ENCODE measurements at regions not wholly inside any gene's neighbourhood (a gene's known extent, or its start where the extent isn't known, plus 50 kb on each side); places are given as distances from the start of the nearest gene placed in this dataset.

DNA sequence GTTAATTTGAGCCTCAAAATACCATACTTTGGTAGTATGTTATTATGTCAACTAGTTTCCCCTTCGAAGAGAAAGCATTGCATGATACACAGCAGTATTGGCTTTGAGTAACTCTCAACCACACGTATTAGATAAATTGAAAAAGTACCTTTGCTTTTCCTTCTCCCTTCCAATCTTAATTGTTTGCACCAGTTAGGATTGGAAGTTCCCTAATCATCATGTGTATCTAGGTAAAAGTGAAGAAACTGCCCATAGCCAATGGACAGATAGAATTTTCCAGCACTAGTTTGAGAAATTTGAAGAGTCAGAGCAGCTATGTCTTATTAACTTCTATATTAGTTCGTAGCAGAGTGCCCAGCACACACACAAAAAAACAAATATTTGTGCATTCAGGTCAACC is 241.3 kb downstream of the COX7B2 start:
- no peaks in the 10 kb centered on the region for H3K27me3 Mint-ChIP-seq (ENCODE audit: low read depth, unreplicated experiment)
- Histone ChIP-seq H3K36me3 (ENCODE audit: insufficient read depth, low read length) (no peaks in the 10 kb centered on the region), H4K20me1 (ENCODE audit: insufficient read depth, low read length) (no peaks in the 10 kb centered on the region), H3K9me3 (ENCODE audit: insufficient read depth, low read depth, low read length) (no peaks in the 10 kb centered on the region), H3K4me2 (ENCODE audit: low read length) (no peak overlapping the region), H3K79me2 (ENCODE audit: insufficient read depth, low read length) (no peaks in the 10 kb centered on the region), H2AFZ (ENCODE audit: low read depth, low read length) (no peak overlapping the region), H3K27ac (ENCODE audit: low read depth, low read length) (no peak overlapping the region), H3K27me3 (ENCODE audit: insufficient read depth, low read length) (no peaks in the 10 kb centered on the region), H3K9ac (ENCODE audit: low read length) (no peak overlapping the region), H3K4me1 (ENCODE audit: insufficient read depth, low read length) (no peaks in the 10 kb centered on the region), H3K4me3 (ENCODE audit: insufficient read depth, low read depth, low read length) (no peak overlapping the region)
- no peaks in the 10 kb centered on the region for H3K4me1 Mint-ChIP-seq (ENCODE audit: low read depth, unreplicated experiment)
- DNase-seq (ENCODE audit: low read depth) = no peak
- no peak overlapping the region for H3K4me3 Mint-ChIP-seq (ENCODE audit: unreplicated experiment)
- H3K27ac Mint-ChIP-seq (ENCODE audit: unreplicated experiment) = no peak overlapping the region
- H3K9me3 Mint-ChIP-seq (ENCODE audit: unreplicated experiment) = peaks cover 10% of the 10 kb centered on the region
- no peak for FAIRE-seq
- TF ChIP-seq, protein P1, sequence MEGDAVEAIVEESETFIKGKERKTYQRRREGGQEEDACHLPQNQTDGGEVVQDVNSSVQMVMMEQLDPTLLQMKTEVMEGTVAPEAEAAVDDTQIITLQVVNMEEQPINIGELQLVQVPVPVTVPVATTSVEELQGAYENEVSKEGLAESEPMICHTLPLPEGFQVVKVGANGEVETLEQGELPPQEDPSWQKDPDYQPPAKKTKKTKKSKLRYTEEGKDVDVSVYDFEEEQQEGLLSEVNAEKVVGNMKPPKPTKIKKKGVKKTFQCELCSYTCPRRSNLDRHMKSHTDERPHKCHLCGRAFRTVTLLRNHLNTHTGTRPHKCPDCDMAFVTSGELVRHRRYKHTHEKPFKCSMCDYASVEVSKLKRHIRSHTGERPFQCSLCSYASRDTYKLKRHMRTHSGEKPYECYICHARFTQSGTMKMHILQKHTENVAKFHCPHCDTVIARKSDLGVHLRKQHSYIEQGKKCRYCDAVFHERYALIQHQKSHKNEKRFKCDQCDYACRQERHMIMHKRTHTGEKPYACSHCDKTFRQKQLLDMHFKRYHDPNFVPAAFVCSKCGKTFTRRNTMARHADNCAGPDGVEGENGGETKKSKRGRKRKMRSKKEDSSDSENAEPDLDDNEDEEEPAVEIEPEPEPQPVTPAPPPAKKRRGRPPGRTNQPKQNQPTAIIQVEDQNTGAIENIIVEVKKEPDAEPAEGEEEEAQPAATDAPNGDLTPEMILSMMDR (IDR thresholded peaks at IDR 0.05; ENCODE audit: insufficient read depth, low read depth, low read length) = no peak
- TF ChIP-seq EZH2 (IDR thresholded peaks at IDR 0.05; ENCODE audit: insufficient read depth, low read length) = no peak
- H3K36me3 Mint-ChIP-seq (ENCODE audit: low read depth, unreplicated experiment) = no peaks in the 10 kb centered on the region

DNA sequence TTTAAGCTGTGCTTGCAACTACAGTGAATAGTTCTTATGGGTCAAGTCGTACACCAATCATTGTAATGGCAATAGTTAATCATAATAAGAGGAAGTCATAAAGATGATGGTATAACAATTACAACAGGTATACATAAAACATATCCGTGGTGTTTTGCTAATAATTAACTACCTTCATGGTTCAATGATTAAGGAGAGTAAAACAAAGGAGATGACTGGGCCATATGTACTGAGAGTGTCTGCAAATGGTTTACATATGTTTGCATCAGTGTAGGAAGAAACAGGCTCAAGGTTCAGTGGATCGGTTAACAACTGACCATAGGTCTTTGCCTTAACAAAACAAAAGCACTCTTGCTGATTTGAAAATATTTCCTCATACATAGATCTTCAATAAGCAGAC is 253.0 kb downstream of the COX7B2 start:
- no peaks in the 10 kb centered on the region for H3K27me3 ChIP-seq (ENCODE audit: insufficient read depth, low read length)
- no peak overlapping the region for H3K4me2 ChIP-seq (ENCODE audit: low read length)
- H3K4me1 Mint-ChIP-seq (ENCODE audit: low read depth, unreplicated experiment) = no peaks in the 10 kb centered on the region
- H3K9ac ChIP-seq (ENCODE audit: low read length) = no peak overlapping the region
- H3K27ac ChIP-seq (ENCODE audit: low read depth, low read length) = no peak overlapping the region
- FAIRE-seq (no peak), DNase-seq (ENCODE audit: low read depth) (no peak)
- H4K20me1 ChIP-seq (ENCODE audit: insufficient read depth, low read length) = no peaks in the 10 kb centered on the region
- H3K9me3 Mint-ChIP-seq (ENCODE audit: unreplicated experiment) = peaks cover 4% of the 10 kb centered on the region
- no peaks in the 10 kb centered on the region for H3K27me3 Mint-ChIP-seq (ENCODE audit: low read depth, unreplicated experiment)
- H3K9me3 ChIP-seq (ENCODE audit: insufficient read depth, low read depth, low read length) = peaks cover 3% of the 10 kb centered on the region
- TF ChIP-seq, protein P1 (IDR thresholded peaks at IDR 0.05; ENCODE audit: insufficient read depth, low read depth, low read length) = no peak
- no peak for TF ChIP-seq EZH2 (IDR thresholded peaks at IDR 0.05; ENCODE audit: insufficient read depth, low read length)
- H3K4me3 ChIP-seq (ENCODE audit: insufficient read depth, low read depth, low read length) = no peak overlapping the region
- no peaks in the 10 kb centered on the region for H3K4me1 ChIP-seq (ENCODE audit: insufficient read depth, low read length)
- H3K36me3 Mint-ChIP-seq (ENCODE audit: low read depth, unreplicated experiment) = no peaks in the 10 kb centered on the region
- H3K36me3 ChIP-seq (ENCODE audit: insufficient read depth, low read length) = no peaks in the 10 kb centered on the region
- H3K79me2 ChIP-seq (ENCODE audit: insufficient read depth, low read length) = no peaks in the 10 kb centered on the region
- no peak overlapping the region for H3K4me3 Mint-ChIP-seq (ENCODE audit: unreplicated experiment)
- H2AFZ ChIP-seq (ENCODE audit: low read depth, low read length) = no peak overlapping the region
- no peak overlapping the region for H3K27ac Mint-ChIP-seq (ENCODE audit: unreplicated experiment)

DNA sequence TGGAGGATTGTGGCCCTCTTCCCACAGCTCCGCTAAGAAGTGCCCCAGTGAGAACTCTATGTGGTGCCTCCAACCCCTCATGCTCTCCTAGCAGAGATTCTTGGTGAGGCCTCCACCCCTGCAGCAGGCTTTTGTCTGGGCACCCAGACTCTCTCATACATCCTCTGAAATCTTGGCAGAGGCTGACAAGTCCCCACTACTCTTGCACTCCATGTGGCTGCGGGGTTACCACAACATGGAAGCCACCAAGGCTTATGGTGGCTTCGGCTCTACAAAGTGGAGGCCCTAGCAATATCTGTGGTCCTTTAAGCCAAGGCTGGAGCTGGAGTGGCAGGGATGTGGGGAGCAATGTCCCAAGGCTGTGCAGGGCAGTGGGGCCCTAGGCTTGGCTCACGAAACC is 255.2 kb downstream of the COX7B2 start:
- Mint-ChIP-seq H3K27ac (ENCODE audit: unreplicated experiment) (no peak overlapping the region), H3K9me3 (ENCODE audit: unreplicated experiment) (peaks cover 4% of the 10 kb centered on the region), H3K4me1 (ENCODE audit: low read depth, unreplicated experiment) (no peaks in the 10 kb centered on the region), H3K27me3 (ENCODE audit: low read depth, unreplicated experiment) (no peaks in the 10 kb centered on the region), H3K4me3 (ENCODE audit: unreplicated experiment) (no peak overlapping the region), H3K36me3 (ENCODE audit: low read depth, unreplicated experiment) (no peaks in the 10 kb centered on the region)
- Histone ChIP-seq H4K20me1 (ENCODE audit: insufficient read depth, low read length) (no peaks in the 10 kb centered on the region), H3K9me3 (ENCODE audit: insufficient read depth, low read depth, low read length) (peaks cover 3% of the 10 kb centered on the region), H3K36me3 (ENCODE audit: insufficient read depth, low read length) (no peaks in the 10 kb centered on the region), H3K4me1 (ENCODE audit: insufficient read depth, low read length) (no peaks in the 10 kb centered on the region), H3K9ac (ENCODE audit: low read length) (no peak overlapping the region), H3K4me2 (ENCODE audit: low read length) (no peak overlapping the region), H3K27ac (ENCODE audit: low read depth, low read length) (no peak overlapping the region), H3K79me2 (ENCODE audit: insufficient read depth, low read length) (no peaks in the 10 kb centered on the region), H3K27me3 (ENCODE audit: insufficient read depth, low read length) (no peaks in the 10 kb centered on the region), H2AFZ (ENCODE audit: low read depth, low read length) (no peak overlapping the region), H3K4me3 (ENCODE audit: insufficient read depth, low read depth, low read length) (no peak overlapping the region)
- DNase-seq (ENCODE audit: low read depth) (no peak), FAIRE-seq (no peak)
- no peak for TF ChIP-seq EZH2 (IDR thresholded peaks at IDR 0.05; ENCODE audit: insufficient read depth, low read length)
- TF ChIP-seq, protein P1 (IDR thresholded peaks at IDR 0.05; ENCODE audit: insufficient read depth, low read depth, low read length) = no peak

All from astrocyte (in vitro differentiated cells and primary cell).